ENCODE measurements at regions not wholly inside any gene's neighbourhood (a gene's known extent, or its start where the extent isn't known, plus 50 kb on each side); places are given as distances from the start of the nearest gene placed in this dataset.

DNA sequence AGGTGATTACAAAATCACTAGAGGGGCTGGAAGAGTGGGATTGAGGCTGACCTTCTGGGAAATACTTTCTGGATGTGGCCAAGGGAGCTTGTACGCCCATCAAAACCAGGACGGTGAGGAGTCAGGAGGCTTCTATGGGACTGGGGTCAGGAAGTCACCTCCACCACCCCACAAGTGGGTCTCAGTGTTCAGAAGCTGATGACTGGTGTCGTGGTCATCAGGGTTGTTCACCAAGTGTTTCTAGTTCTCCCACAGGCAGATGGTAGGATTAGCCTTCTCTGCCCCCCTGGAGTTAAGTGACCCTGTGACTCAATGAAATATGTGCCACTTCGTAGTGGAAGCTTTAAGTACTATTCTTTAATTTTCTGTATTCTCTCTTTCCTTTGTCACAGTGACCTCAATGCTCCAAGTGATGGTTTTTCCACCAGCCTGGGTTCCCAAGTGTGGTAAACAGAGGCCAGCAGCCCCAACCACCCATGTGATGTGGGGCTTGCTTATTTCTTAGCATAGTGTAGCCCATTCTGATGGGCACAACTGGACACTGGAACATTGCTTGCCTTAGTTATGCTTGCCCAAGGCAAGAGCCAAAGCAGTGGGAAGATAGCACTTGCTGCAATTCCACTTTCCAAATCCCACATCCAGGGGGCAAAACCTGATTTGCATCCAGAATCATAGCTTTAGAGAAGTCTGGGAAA, 258.8 kb downstream of the CYP26B1 start:
- TF ChIP-seq EZH2phosphoT487 (IDR thresholded peaks at IDR 0.05; ENCODE audit: unreplicated experiment): no peak
- TF ChIP-seq, protein P1, sequence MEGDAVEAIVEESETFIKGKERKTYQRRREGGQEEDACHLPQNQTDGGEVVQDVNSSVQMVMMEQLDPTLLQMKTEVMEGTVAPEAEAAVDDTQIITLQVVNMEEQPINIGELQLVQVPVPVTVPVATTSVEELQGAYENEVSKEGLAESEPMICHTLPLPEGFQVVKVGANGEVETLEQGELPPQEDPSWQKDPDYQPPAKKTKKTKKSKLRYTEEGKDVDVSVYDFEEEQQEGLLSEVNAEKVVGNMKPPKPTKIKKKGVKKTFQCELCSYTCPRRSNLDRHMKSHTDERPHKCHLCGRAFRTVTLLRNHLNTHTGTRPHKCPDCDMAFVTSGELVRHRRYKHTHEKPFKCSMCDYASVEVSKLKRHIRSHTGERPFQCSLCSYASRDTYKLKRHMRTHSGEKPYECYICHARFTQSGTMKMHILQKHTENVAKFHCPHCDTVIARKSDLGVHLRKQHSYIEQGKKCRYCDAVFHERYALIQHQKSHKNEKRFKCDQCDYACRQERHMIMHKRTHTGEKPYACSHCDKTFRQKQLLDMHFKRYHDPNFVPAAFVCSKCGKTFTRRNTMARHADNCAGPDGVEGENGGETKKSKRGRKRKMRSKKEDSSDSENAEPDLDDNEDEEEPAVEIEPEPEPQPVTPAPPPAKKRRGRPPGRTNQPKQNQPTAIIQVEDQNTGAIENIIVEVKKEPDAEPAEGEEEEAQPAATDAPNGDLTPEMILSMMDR (conservative IDR thresholded peaks at IDR 0.05; ENCODE audit: low read depth in 2 of 2): no peak
- TF ChIP-seq EZH2 (IDR thresholded peaks at IDR 0.05; ENCODE audit: low read depth, unreplicated experiment): no peak
- no peak for TF ChIP-seq POLR2AphosphoS5 (IDR thresholded peaks at IDR 0.05; ENCODE audit: low read depth)
- TF ChIP-seq JUNB (IDR thresholded peaks at IDR 0.05; ENCODE audit: unreplicated experiment): no peak
- no peak for TF ChIP-seq ZNF462 (CRISPR knock-in tag; IDR thresholded peaks at IDR 0.05)
- no peak for TF ChIP-seq CREB1 (CRISPR knock-in tag; IDR thresholded peaks at IDR 0.05; ENCODE audit: low read depth)
- no peak for TF ChIP-seq NANOG (IDR thresholded peaks at IDR 0.05; ENCODE audit: borderline replicate concordance)
- no peak for TF ChIP-seq ETS1 (IDR thresholded peaks at IDR 0.05)
- no peak for TF ChIP-seq REST (IDR thresholded peaks at IDR 0.05; ENCODE audit: unreplicated experiment)
- TF ChIP-seq ZNF331 (CRISPR knock-in tag; IDR thresholded peaks at IDR 0.05; ENCODE audit: low read depth): no peak
- no peak for TF ChIP-seq ZNF114 (CRISPR knock-in tag; IDR thresholded peaks at IDR 0.05)
- H4K20me1 ChIP-seq (replicated peaks; ENCODE audit: insufficient read depth): no peaks in the 10 kb centered on the region
- H2AFZ ChIP-seq: no peak overlapping the region
- H3K36me3 ChIP-seq (ENCODE audit: insufficient read depth): no peaks in the 10 kb centered on the region
- no peak overlapping the region for H3K27ac Mint-ChIP-seq
- no peaks in the 10 kb centered on the region for H3K4me1 ChIP-seq (ENCODE audit: insufficient read depth)
- no peaks in the 10 kb centered on the region for H3K9me2 ChIP-seq (ENCODE audit: insufficient read depth)
- H3K4me2 ChIP-seq: no peak overlapping the region
- no peak overlapping the region for H3K4me3 Mint-ChIP-seq
- H3K36me3 Mint-ChIP-seq (ENCODE audit: low read depth): no peaks in the 10 kb centered on the region
- H3K4me1 Mint-ChIP-seq: no peaks in the 10 kb centered on the region
- H3K27me3 Mint-ChIP-seq (ENCODE audit: insufficient read depth, low read depth, poor library complexity): no peaks in the 10 kb centered on the region
- no peak overlapping the region for H3K27ac ChIP-seq (ENCODE audit: low read depth)
- ATAC-seq: no peak
- H3F3A ChIP-seq (replicated peaks; ENCODE audit: low read depth): no peaks in the 10 kb centered on the region
- H3K27me3 ChIP-seq (ENCODE audit: insufficient read depth): no peaks in the 10 kb centered on the region
- peaks cover 7% of the 10 kb centered on the region; the same call in 2 of the 3 replicates for H3K9me3 Mint-ChIP-seq
- no peak overlapping the region for H3K4me3 ChIP-seq
- no peak for DNase-seq (ENCODE audit: low spot score)
- no peaks in the 10 kb centered on the region for H3K79me2 ChIP-seq (replicated peaks; ENCODE audit: insufficient read depth)
